ENCODE measurements at regions not wholly inside any gene's neighbourhood (a gene's known extent, or its start where the extent isn't known, plus 50 kb on each side); places are given as distances from the start of the nearest gene placed in this dataset.

DNA sequence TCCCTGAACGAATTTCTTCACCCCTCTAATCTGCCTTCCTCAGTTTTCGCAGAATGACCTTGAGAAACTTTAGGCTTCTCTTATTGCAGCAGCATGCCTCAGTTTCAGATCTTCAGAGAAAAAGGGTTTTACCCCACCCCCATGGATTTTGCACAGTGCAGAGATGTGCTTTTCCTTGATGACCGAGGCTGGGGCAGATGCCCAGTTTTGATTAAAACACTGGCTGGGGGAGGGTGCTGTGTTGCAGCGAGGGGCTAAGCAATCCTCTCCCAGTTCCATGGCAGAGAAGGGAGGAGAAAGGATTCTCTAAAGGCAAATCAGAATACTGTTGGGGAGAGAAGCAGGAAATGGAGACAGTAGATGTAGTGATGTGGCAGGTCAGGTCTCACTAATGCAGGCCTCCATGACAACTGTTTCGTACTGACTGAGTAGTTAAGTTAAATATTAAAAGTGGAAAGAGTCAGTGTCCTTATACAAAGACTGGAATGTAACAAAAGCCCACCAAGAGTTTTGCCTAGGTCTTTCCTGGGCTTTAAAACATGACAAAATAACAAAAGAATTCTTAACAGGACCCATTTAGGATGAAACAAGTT lies 50.8 kb upstream of the PDZD8 start:
- TF ChIP-seq, protein P1, sequence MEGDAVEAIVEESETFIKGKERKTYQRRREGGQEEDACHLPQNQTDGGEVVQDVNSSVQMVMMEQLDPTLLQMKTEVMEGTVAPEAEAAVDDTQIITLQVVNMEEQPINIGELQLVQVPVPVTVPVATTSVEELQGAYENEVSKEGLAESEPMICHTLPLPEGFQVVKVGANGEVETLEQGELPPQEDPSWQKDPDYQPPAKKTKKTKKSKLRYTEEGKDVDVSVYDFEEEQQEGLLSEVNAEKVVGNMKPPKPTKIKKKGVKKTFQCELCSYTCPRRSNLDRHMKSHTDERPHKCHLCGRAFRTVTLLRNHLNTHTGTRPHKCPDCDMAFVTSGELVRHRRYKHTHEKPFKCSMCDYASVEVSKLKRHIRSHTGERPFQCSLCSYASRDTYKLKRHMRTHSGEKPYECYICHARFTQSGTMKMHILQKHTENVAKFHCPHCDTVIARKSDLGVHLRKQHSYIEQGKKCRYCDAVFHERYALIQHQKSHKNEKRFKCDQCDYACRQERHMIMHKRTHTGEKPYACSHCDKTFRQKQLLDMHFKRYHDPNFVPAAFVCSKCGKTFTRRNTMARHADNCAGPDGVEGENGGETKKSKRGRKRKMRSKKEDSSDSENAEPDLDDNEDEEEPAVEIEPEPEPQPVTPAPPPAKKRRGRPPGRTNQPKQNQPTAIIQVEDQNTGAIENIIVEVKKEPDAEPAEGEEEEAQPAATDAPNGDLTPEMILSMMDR (IDR thresholded peaks at IDR 0.05) = no peak
- Mint-ChIP-seq H3K9me3 (no peaks in the 10 kb centered on the region), H3K4me1 (ENCODE audit: low read depth) (no peaks in the 10 kb centered on the region), H3K4me3 (no peak overlapping the region), H3K27me3 (no peaks in the 10 kb centered on the region), H3K36me3 (ENCODE audit: low read depth) (no peaks in the 10 kb centered on the region), H3K27ac (no peak overlapping the region)
- intact Hi-C loops (cut with DNase I, micrococcal nuclease) = loop anchor here in 1 of 2 experiments (5.0 kb wide), 1 partner anchor 209 kb away; no protein-coding TSS in a partner anchor
- H3K4me1 ChIP-seq (ENCODE audit: insufficient read depth, low read length) = no peaks in the 10 kb centered on the region
- ATAC-seq (ENCODE audit: poor library complexity) (no peak), DNase-seq (no peak)
- CTCF ChIA-PET = interaction anchor here (0.9 to 1.4 kb wide), 3 partner anchors 13 to 209 kb away, joined by 4 to 5 read pairs (median 4); no protein-coding TSS in a partner anchor
- H3K4me3 ChIP-seq (ENCODE audit: low read length) = no peak overlapping the region
- H3K9me3 ChIP-seq (ENCODE audit: control insufficient read depth in 1 of 2, insufficient read depth in 1 of 2, low read length in 2 of 2) = peaks cover 0 to 5% of the 10 kb centered on the region in 2 experiments
- H3K27ac ChIP-seq (ENCODE audit: low read depth in 1 of 2, low read length in 2 of 2) = no peak overlapping the region
- no peaks in the 10 kb centered on the region for H3K27me3 ChIP-seq (ENCODE audit: control insufficient read depth in 1 of 2, insufficient read depth in 2 of 2, low read length in 2 of 2)
- no peaks in the 10 kb centered on the region for H3K36me3 ChIP-seq (ENCODE audit: insufficient read depth, low read length)
- POLR2A ChIA-PET = no interaction called here

DNA sequence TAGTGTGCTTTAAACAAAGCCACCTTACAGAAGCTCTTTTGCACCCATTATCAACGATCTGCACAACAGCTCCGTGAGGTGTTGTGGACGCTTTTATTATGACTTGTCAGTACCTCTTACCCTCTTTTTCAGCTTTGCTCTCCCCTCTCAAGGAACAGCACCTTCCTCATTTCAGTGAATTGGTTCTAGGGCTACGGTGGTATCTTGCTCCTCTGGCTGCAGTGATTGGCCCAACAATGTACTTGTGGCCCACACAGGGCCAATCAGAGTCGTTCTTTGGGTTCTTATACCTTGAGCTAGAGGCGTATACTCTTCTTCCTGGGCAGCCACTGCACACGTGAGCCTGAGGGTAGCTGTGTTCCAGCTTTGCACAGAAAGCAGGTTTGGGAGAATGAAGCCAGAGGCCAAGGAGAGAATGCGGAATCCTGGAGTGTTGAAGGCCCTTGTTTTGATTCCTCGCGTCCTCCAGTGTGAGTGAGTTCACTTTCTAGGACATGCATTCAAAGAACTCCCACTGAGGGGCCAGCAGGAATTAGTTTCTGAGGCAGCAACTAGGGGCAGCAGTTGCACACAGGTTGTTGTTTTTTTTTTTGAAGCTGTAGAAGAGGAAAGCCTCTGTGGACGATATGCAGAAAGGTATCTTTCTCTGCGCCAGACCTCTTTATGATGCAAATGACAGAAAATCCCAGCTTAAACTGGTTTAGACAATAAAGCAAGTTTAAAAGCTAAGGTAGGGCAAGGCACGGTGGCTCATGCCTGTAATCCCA lies 49.8 kb upstream of the PDZD8 start:
- H3K27me3 ChIP-seq (ENCODE audit: control insufficient read depth in 1 of 2, insufficient read depth in 2 of 2, low read length in 2 of 2) = no peaks in the 10 kb centered on the region
- Mint-ChIP-seq H3K4me1 (ENCODE audit: low read depth) (no peaks in the 10 kb centered on the region), H3K9me3 (no peaks in the 10 kb centered on the region), H3K27ac (no peak overlapping the region), H3K36me3 (ENCODE audit: low read depth) (no peaks in the 10 kb centered on the region), H3K4me3 (no peak overlapping the region), H3K27me3 (no peaks in the 10 kb centered on the region)
- TF ChIP-seq, protein P1 (IDR thresholded peaks at IDR 0.05) = no peak
- H3K27ac ChIP-seq (ENCODE audit: low read depth in 1 of 2, low read length in 2 of 2) = no peak overlapping the region
- intact Hi-C loops (cut with DNase I, micrococcal nuclease) = loop anchor here in 1 of 2 experiments (5.0 kb wide), 1 partner anchor 208 kb away; no protein-coding TSS in a partner anchor
- DNase-seq (no peak), ATAC-seq (ENCODE audit: poor library complexity) (no peak)
- H3K4me3 ChIP-seq (ENCODE audit: low read length) = no peak overlapping the region
- ChIA-PET CTCF (interaction anchor here (0.9 kb wide), 1 partner anchor 14 kb away, joined by 5 read pairs; no protein-coding TSS in a partner anchor), POLR2A (no interaction called here)
- no peaks in the 10 kb centered on the region for H3K4me1 ChIP-seq (ENCODE audit: insufficient read depth, low read length)
- no peaks in the 10 kb centered on the region for H3K36me3 ChIP-seq (ENCODE audit: insufficient read depth, low read length)
- peaks cover 0 to 12% of the 10 kb centered on the region in 2 experiments for H3K9me3 ChIP-seq (ENCODE audit: control insufficient read depth in 1 of 2, insufficient read depth in 1 of 2, low read length in 2 of 2)
